ENCODE measurements at regions not wholly inside any gene's neighbourhood (a gene's known extent, or its start where the extent isn't known, plus 50 kb on each side); places are given as distances from the start of the nearest gene placed in this dataset.

GRCh38 chr16:76796416-76796815 is 394.6 kb upstream of the MON1B start:
- no peak for TF ChIP-seq TAF1 (IDR thresholded peaks at IDR 0.05; ENCODE audit: borderline replicate concordance, insufficient read depth, low read length)
- TF ChIP-seq, protein P1, sequence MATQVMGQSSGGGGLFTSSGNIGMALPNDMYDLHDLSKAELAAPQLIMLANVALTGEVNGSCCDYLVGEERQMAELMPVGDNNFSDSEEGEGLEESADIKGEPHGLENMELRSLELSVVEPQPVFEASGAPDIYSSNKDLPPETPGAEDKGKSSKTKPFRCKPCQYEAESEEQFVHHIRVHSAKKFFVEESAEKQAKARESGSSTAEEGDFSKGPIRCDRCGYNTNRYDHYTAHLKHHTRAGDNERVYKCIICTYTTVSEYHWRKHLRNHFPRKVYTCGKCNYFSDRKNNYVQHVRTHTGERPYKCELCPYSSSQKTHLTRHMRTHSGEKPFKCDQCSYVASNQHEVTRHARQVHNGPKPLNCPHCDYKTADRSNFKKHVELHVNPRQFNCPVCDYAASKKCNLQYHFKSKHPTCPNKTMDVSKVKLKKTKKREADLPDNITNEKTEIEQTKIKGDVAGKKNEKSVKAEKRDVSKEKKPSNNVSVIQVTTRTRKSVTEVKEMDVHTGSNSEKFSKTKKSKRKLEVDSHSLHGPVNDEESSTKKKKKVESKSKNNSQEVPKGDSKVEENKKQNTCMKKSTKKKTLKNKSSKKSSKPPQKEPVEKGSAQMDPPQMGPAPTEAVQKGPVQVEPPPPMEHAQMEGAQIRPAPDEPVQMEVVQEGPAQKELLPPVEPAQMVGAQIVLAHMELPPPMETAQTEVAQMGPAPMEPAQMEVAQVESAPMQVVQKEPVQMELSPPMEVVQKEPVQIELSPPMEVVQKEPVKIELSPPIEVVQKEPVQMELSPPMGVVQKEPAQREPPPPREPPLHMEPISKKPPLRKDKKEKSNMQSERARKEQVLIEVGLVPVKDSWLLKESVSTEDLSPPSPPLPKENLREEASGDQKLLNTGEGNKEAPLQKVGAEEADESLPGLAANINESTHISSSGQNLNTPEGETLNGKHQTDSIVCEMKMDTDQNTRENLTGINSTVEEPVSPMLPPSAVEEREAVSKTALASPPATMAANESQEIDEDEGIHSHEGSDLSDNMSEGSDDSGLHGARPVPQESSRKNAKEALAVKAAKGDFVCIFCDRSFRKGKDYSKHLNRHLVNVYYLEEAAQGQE (IDR thresholded peaks at IDR 0.05; ENCODE audit: insufficient read depth in 1 of 2, low read depth in 2 of 2, low read length in 2 of 2), result no peak
